ENCODE measurements at regions not wholly inside any gene's neighbourhood (a gene's known extent, or its start where the extent isn't known, plus 50 kb on each side); places are given as distances from the start of the nearest gene placed in this dataset.

- no peak for TF ChIP-seq JUN (IDR thresholded peaks at IDR 0.05; ENCODE audit: borderline replicate concordance, insufficient read depth, insufficient read length, low read depth)
- TF ChIP-seq, protein P1, sequence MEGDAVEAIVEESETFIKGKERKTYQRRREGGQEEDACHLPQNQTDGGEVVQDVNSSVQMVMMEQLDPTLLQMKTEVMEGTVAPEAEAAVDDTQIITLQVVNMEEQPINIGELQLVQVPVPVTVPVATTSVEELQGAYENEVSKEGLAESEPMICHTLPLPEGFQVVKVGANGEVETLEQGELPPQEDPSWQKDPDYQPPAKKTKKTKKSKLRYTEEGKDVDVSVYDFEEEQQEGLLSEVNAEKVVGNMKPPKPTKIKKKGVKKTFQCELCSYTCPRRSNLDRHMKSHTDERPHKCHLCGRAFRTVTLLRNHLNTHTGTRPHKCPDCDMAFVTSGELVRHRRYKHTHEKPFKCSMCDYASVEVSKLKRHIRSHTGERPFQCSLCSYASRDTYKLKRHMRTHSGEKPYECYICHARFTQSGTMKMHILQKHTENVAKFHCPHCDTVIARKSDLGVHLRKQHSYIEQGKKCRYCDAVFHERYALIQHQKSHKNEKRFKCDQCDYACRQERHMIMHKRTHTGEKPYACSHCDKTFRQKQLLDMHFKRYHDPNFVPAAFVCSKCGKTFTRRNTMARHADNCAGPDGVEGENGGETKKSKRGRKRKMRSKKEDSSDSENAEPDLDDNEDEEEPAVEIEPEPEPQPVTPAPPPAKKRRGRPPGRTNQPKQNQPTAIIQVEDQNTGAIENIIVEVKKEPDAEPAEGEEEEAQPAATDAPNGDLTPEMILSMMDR (IDR thresholded peaks at IDR 0.05; ENCODE audit: extremely low read depth in 1 of 2, insufficient read depth in 1 of 2, low read depth in 1 of 2, low read length in 2 of 2) = no peak
- TF ChIP-seq POLR2A (IDR thresholded peaks at IDR 0.05; ENCODE audit: low read depth, low read length) = no peak
- no peak for TF ChIP-seq EZH2 (IDR thresholded peaks at IDR 0.05; ENCODE audit: borderline replicate concordance, low read depth, low read length, severe bottlenecking)
These were observed 221.5 kb downstream of the MBL2 start for GRCh38 chr10:52551046-52551445.
